ENCODE measurements at regions not wholly inside any gene's neighbourhood (a gene's known extent, or its start where the extent isn't known, plus 50 kb on each side); places are given as distances from the start of the nearest gene placed in this dataset.

DNA sequence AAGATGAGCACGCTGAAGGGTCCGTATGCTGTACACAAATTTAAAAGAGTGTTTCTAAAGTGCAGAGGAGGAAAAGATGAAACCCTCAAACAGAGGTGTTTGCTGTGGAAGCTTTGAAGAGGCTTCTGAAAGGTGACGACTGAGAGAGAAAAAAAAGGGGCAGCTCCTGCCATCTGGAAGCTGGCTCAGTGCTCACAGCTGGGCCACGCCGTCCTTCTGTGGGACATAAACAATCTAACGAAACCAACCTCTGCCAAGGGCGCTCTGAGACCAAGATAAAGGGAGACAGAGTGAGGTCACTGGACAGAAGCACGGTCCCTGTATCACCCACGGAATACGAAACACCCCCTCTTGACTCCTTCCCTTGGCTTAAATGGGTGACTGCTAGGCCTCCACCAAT lies 96.3 kb upstream of the SLC6A6 start (continued):
- TF ChIP-seq NANOG (IDR thresholded peaks at IDR 0.05; ENCODE audit: insufficient read depth, low read depth, low read length, poor library complexity, severe bottlenecking) = no peak
- no peak for TF ChIP-seq CTCF (IDR thresholded peaks at IDR 0.05; ENCODE audit: control extremely low read depth in 1 of 3, insufficient read depth in 1 of 3, low read depth in 1 of 3, low read length in 3 of 3)
- TF ChIP-seq RAD21 (IDR thresholded peaks at IDR 0.05 in 1 of 2, conservative IDR thresholded peaks at IDR 0.05 in 1 of 2; ENCODE audit: low read depth in 2 of 2, low read length in 2 of 2) = no peak
- TF ChIP-seq POLR2A (IDR thresholded peaks at IDR 0.05; ENCODE audit: control extremely low read depth in 1 of 2, low read depth in 2 of 2, low read length in 2 of 2) = no peak

Measured in H1 (cell line).